Endothelial cell of umbilical vein (primary cell): ENCODE measurements at regions not wholly inside any gene's neighbourhood (a gene's known extent, or its start where the extent isn't known, plus 50 kb on each side); places are given as distances from the start of the nearest gene placed in this dataset.

ENCODE experiments used
- BruUV-seq: library from RNA; stranded (reverse); fragments of 400-500 nt; replicated peaks from 2 replicates; lab custom pipeline; 2021; lab: Mats Ljungman, UMichigan
- CTCF ChIA-PET: fragments of 300-600, 350-600 bp; sonication (Branson Sonifier 250); formaldehyde crosslinking; loops from one replicate; lab custom pipeline; 2021; ENCODE audit warnings: antibody characterized with exemption, inconsistent platforms; lab: Charles Lee
- POLR2A ChIA-PET: fragments of 300-600, 350-600 bp; sonication (Branson Sonifier 250); formaldehyde crosslinking; loops from one replicate; lab custom pipeline; 2021; ENCODE audit warnings: antibody characterized with exemption, inconsistent platforms; lab: Charles Lee
- DNase-seq: peaks from one replicate; pipeline ENCODE4 v3.0.0-alpha.2; 2011; ENCODE audit warnings: low read depth, low spot score
- FAIRE-seq: peaks from 2 replicates; lab custom pipeline; 2011; peaks lifted over from hg19 to GRCh38; lab: Jason Lieb, UNC
- H2AFZ ChIP-seq: 2 replicates; pipeline ENCODE4 v1.6.0; 2012; ENCODE audit warnings: low read depth, low read length, control low read depth, inconsistent platforms
- H3K27ac ChIP-seq: 2 replicates; pipeline ENCODE4 v1.5.1; 2011; ENCODE audit warnings: low read depth, mild to moderate bottlenecking, control low read depth, low read length, moderate library complexity; ENCODE audit not compliant: insufficient read depth
- H3K27me3 ChIP-seq, 2 experiments: 2 replicates each; pipeline versions ENCODE4 v1.6.0 to v1.6.1; 2011; ENCODE audit warnings: low read length in 2 of 2, mixed read lengths in 1 of 2; ENCODE audit not compliant: control insufficient read depth in 2 of 2, insufficient read depth in 2 of 2
- H3K36me3 ChIP-seq, 2 experiments: 2 replicates in 1 of 2; 3 replicates in 1 of 2; pipeline ENCODE4 v1.5.1; 2011; ENCODE audit warnings: low read length in 2 of 2, mild to moderate bottlenecking in 1 of 2, moderate library complexity in 1 of 2; ENCODE audit not compliant: control insufficient read depth in 2 of 2, insufficient read depth in 2 of 2; ENCODE audit errors: extremely low read depth in 1 of 2
- H3K4me1 ChIP-seq: 3 replicates; pipeline ENCODE4 v1.5.1; 2011; ENCODE audit warnings: mild to moderate bottlenecking, low read length; ENCODE audit not compliant: control insufficient read depth, insufficient read depth; ENCODE audit errors: extremely low read depth
- H3K4me2 ChIP-seq: 2 replicates; pipeline ENCODE4 v1.6.1; 2011; ENCODE audit warnings: low read length, control low read depth, mixed read lengths; ENCODE audit not compliant: insufficient read depth
- H3K4me3 ChIP-seq, 3 experiments: fragments of 200-600 bp in 1 of 3; sonication (generic), shearing (Covaris generic) in 1 of 3; replicated peaks in 1 of 3; 2 replicates each; pipeline ENCODE4 v1.5.1; 2011 to 2016; ENCODE audit warnings: control low read depth in 3 of 3, low read length in 3 of 3, mild to moderate bottlenecking in 2 of 3, inconsistent platforms in 1 of 3, low read depth in 1 of 3, moderate library complexity in 1 of 3; ENCODE audit not compliant: insufficient read depth in 1 of 3
- H3K79me2 ChIP-seq: 2 replicates; pipeline ENCODE4 v1.6.0; 2012; ENCODE audit warnings: low read length, inconsistent platforms; ENCODE audit not compliant: control insufficient read depth, insufficient read depth
- H3K9ac ChIP-seq: replicated peaks from 2 replicates; pipeline ENCODE3; 2011; ENCODE audit warnings: low read length, control low read depth; ENCODE audit not compliant: insufficient read depth; ENCODE audit errors: extremely low read depth
- H3K9me1 ChIP-seq: replicated peaks from 3 replicates; pipeline ENCODE4 v1.6.0; 2011; ENCODE audit warnings: mild to moderate bottlenecking, low read length; ENCODE audit not compliant: control insufficient read depth, insufficient read depth; ENCODE audit errors: extremely low read depth
- H3K9me3 ChIP-seq: replicated peaks from 2 replicates; pipeline ENCODE4 v1.5.1; 2012; ENCODE audit warnings: low read length, inconsistent platforms; ENCODE audit not compliant: control insufficient read depth, insufficient read depth
- H4K20me1 ChIP-seq: replicated peaks from 2 replicates; pipeline ENCODE3; 2011; ENCODE audit warnings: mild to moderate bottlenecking, low read length; ENCODE audit not compliant: control insufficient read depth, insufficient read depth; ENCODE audit errors: extremely low read depth
- CTCF ChIP-seq, 2 donors: IDR thresholded peaks; 1 replicate in 1 of 2; 2 replicates in 1 of 2; pipeline ENCODE4 v1.5.1; 2011; ENCODE audit warnings: low read length in 2 of 2, mild to moderate bottlenecking in 2 of 2, moderate library complexity in 2 of 2, control low read depth in 1 of 2, inconsistent platforms in 1 of 2, low read depth in 1 of 2; ENCODE audit not compliant: insufficient read depth in 1 of 2; ENCODE audit errors: extremely low read depth in 1 of 2
- FOS ChIP-seq: IDR thresholded peaks from 2 replicates; pipeline ENCODE4 v1.6.1; 2011; ENCODE audit warnings: mild to moderate bottlenecking, low read length, moderate library complexity, borderline replicate concordance; ENCODE audit not compliant: insufficient read depth
- GATA2 ChIP-seq: IDR thresholded peaks from 2 replicates; pipeline ENCODE4 v1.7.0; 2011; ENCODE audit warnings: low read depth, mild to moderate bottlenecking, moderate library complexity, mixed read lengths, low read length; ENCODE audit not compliant: insufficient read length, insufficient read depth
- MYC ChIP-seq: IDR thresholded peaks from one replicate; pipeline ENCODE4 v1.6.1; 2011; ENCODE audit warnings: mild to moderate bottlenecking, low read depth, low read length
- POLR2A ChIP-seq: IDR thresholded peaks from 2 replicates; pipeline ENCODE4 v1.6.1; 2012; ENCODE audit warnings: low read depth, mild to moderate bottlenecking, control low read depth, low read length
- dilution Hi-C: fragments of 300-500 bp; cut with MboI; formaldehyde crosslinking; loops from one replicate; pipeline ENCODE4 v1.15.0; 2019; ENCODE audit warnings: low sequenced_read_pairs; ENCODE audit not compliant: extremely low pct_ligation_motif_present
- intact Hi-C: fragments of 100-400 bp; cut with micrococcal nuclease; formaldehyde crosslinking; loops from one replicate; pipeline ENCODE4 v1.10.0; 2022
- TF ChIP-seq, protein P1 (sequence below): IDR thresholded peaks from 2 replicates; pipeline ENCODE4 v1.6.1; 2011; ENCODE audit not compliant: insufficient read depth, insufficient read length

DNA sequence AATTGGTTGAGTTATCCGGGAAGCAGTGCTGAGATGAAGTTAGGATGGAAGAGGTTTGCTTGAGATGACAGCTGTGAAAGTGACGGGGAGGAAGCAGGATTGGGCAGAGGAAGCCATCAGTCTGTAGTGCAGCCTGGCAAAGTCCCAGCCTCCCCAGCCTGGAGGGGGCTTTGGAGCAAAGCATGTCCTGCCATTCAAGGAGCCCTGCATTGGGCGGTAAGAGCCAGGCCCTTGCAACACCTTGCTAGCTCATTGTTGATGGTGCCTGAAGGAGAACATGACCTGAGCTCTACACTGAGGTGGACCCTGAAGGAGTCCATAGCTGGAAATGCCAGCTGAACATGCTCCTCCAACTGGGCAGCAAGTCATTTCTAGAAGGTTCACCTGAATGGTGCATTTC, 228.9 kb downstream of the ACKR3 start:
- ChIA-PET POLR2A (no interaction called here), CTCF (interaction anchor here (1.6 kb wide), 1 partner anchor 12 kb away, joined by 4 read pairs; no protein-coding TSS in a partner anchor)
- dilution Hi-C loops: no loop called here
- DNase-seq (no peak), FAIRE-seq (no peak)
- Histone ChIP-seq H3K4me1 (no peaks in the 10 kb centered on the region), H3K9me1 (no peaks in the 10 kb centered on the region), H3K79me2 (no peaks in the 10 kb centered on the region), H3K36me3 (no peaks in the 10 kb centered on the region), H3K9me3 (no peaks in the 10 kb centered on the region), H3K4me3 (no peak overlapping the region), H3K4me2 (no peak overlapping the region), H3K27me3 (no peaks in the 10 kb centered on the region), H3K9ac (no peak overlapping the region), H3K27ac (no peak overlapping the region), H4K20me1 (no peaks in the 10 kb centered on the region), H2AFZ (no peak overlapping the region)
- no TSS peak for BruUV-seq
- intact Hi-C loops: no loop called here
- TF ChIP-seq POLR2A (no peak), CTCF (IDR thresholded peaks at IDR 0.05; ENCODE audit: extremely low read depth in 1 of 2, insufficient read depth in 1 of 2, low read depth in 1 of 2, low read length in 2 of 2) (no peak), FOS (no peak), MYC (no peak), GATA2 (no peak)
- TF ChIP-seq, protein P1, sequence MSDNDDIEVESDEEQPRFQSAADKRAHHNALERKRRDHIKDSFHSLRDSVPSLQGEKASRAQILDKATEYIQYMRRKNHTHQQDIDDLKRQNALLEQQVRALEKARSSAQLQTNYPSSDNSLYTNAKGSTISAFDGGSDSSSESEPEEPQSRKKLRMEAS: no peak
